ENCODE measurements at regions not wholly inside any gene's neighbourhood (a gene's known extent, or its start where the extent isn't known, plus 50 kb on each side); places are given as distances from the start of the nearest gene placed in this dataset.
A peak's percentile ranks its signal among the peaks of the same experiment; 100 is the strongest.

DNA sequence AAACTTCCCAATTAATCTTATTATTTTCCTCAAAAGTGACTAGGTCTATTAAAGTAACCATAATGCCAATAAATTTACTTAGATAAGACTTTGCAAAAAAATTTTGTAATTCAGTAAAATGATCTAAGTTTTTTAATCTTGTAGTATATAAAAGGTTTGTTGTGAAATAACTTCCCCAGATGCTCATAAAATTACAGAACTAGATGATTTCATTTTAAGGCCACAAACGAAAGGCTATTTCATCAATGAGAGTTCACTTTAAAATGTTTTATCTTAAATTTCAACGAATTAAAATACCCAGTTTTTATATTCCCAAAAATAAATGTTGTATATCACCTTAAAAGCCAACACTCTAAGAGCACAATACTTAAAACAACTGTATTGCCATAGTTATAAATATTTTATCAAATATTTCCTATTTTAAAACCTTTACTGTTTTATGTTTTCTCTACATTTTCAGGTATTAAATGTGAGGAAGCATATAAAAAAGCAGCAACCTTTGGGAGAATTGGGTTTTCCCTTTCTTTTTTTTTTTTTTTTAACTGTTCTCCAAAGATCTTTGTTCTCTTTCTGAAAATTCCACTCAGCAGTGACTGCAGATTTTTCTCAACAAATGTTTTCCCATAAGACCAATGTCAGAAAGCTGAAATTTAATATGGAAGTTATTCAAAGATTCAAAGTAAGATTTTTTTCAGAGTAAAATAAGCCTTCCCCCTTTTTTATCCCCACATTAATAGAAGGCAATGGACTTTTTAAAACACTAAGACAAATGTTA, 169.9 kb downstream of the CYB561 start:
- Mint-ChIP-seq H3K27ac (ENCODE audit: unreplicated experiment) (peak overlapping the region; percentile 71), H3K4me1 (ENCODE audit: unreplicated experiment) (peaks cover 52% of the 10 kb centered on the region), H3K4me3 (ENCODE audit: unreplicated experiment) (no peak overlapping the region), H3K9me3 (ENCODE audit: unreplicated experiment) (peaks cover 10% of the 10 kb centered on the region), H3K27me3 (ENCODE audit: unreplicated experiment) (no peaks in the 10 kb centered on the region), H3K36me3 (ENCODE audit: unreplicated experiment) (peaks cover 7% of the 10 kb centered on the region)
- DNase-seq (ENCODE audit: extremely low spot score, unreplicated experiment), result no peak
- TF ChIP-seq, protein P1, sequence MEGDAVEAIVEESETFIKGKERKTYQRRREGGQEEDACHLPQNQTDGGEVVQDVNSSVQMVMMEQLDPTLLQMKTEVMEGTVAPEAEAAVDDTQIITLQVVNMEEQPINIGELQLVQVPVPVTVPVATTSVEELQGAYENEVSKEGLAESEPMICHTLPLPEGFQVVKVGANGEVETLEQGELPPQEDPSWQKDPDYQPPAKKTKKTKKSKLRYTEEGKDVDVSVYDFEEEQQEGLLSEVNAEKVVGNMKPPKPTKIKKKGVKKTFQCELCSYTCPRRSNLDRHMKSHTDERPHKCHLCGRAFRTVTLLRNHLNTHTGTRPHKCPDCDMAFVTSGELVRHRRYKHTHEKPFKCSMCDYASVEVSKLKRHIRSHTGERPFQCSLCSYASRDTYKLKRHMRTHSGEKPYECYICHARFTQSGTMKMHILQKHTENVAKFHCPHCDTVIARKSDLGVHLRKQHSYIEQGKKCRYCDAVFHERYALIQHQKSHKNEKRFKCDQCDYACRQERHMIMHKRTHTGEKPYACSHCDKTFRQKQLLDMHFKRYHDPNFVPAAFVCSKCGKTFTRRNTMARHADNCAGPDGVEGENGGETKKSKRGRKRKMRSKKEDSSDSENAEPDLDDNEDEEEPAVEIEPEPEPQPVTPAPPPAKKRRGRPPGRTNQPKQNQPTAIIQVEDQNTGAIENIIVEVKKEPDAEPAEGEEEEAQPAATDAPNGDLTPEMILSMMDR (IDR thresholded peaks at IDR 0.05), result no peak

DNA sequence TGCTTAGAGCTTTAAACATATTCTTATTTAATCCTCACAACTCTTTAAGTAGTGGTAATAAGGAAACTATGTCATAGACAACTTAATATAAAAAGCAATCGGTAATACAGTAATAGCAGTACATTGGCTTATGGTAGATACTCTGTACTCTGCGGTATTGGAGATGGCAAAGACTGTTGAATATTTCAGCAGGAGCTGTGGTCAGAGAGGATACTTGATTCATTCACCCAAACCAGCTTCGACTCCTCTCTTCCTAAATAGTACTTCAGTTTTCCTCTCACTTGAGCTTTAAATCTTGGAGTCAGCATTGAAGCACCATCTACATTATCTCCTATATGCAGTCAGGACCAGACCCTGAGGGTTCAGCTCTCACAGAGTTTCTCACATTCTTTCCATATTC, 169.3 kb downstream of the CYB561 start:
- H3K27me3 Mint-ChIP-seq (ENCODE audit: unreplicated experiment), result no peaks in the 10 kb centered on the region
- peaks cover 7% of the 10 kb centered on the region for H3K36me3 Mint-ChIP-seq (ENCODE audit: unreplicated experiment)
- no peak overlapping the region for H3K4me3 Mint-ChIP-seq (ENCODE audit: unreplicated experiment)
- H3K9me3 Mint-ChIP-seq (ENCODE audit: unreplicated experiment), result peaks cover 10% of the 10 kb centered on the region
- H3K27ac Mint-ChIP-seq (ENCODE audit: unreplicated experiment), result peak overlapping the region; percentile 38
- TF ChIP-seq, protein P1 (IDR thresholded peaks at IDR 0.05), result no peak
- H3K4me1 Mint-ChIP-seq (ENCODE audit: unreplicated experiment), result peaks cover 52% of the 10 kb centered on the region
- no peak for DNase-seq (ENCODE audit: extremely low spot score, unreplicated experiment)

DNA sequence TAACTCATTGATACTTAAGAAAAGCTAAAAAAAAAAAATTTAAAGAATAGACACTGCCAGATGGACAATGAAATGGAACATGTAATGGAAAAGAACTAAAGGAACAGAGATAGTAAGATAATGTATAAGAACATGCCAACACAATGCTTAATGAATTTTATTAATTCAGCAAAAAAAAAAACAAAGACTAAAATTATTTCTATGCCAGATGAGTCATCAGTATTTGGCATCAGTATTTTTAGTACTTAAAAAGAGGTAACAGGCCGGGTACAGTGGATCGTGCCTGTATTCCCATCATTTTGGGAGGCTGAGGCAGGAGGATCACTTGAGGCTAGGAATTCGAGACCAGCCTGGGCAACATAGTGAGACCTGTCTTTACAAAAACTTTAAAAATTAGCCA, 168.5 kb downstream of the CYB561 start:
- no peak for DNase-seq (ENCODE audit: extremely low spot score, unreplicated experiment)
- H3K36me3 Mint-ChIP-seq (ENCODE audit: unreplicated experiment), result peaks cover under 1% of the 10 kb centered on the region
- TF ChIP-seq, protein P1 (IDR thresholded peaks at IDR 0.05), result no peak
- no peak overlapping the region for H3K27ac Mint-ChIP-seq (ENCODE audit: unreplicated experiment)
- peaks cover 1% of the 10 kb centered on the region for H3K9me3 Mint-ChIP-seq (ENCODE audit: unreplicated experiment)
- no peak overlapping the region for H3K4me3 Mint-ChIP-seq (ENCODE audit: unreplicated experiment)
- H3K4me1 Mint-ChIP-seq (ENCODE audit: unreplicated experiment), result peaks cover 52% of the 10 kb centered on the region
- H3K27me3 Mint-ChIP-seq (ENCODE audit: unreplicated experiment), result no peaks in the 10 kb centered on the region

- H3K27ac Mint-ChIP-seq (ENCODE audit: unreplicated experiment), result no peak overlapping the region
- DNase-seq (ENCODE audit: extremely low spot score, unreplicated experiment), result no peak
- no peaks in the 10 kb centered on the region for H3K27me3 Mint-ChIP-seq (ENCODE audit: unreplicated experiment)
- peaks cover 10% of the 10 kb centered on the region for H3K9me3 Mint-ChIP-seq (ENCODE audit: unreplicated experiment)
- TF ChIP-seq, protein P1 (IDR thresholded peaks at IDR 0.05), result no peak
- peaks cover 50% of the 10 kb centered on the region for H3K4me1 Mint-ChIP-seq (ENCODE audit: unreplicated experiment)
- H3K4me3 Mint-ChIP-seq (ENCODE audit: unreplicated experiment), result no peak overlapping the region
- peaks cover 9% of the 10 kb centered on the region for H3K36me3 Mint-ChIP-seq (ENCODE audit: unreplicated experiment)
Observed at GRCh38 chr17:63278728-63279442, 167.2 kb downstream of the CYB561 start.
